Stomach (tissue), 8 donors: ENCODE measurements at regions not wholly inside any gene's neighbourhood (a gene's known extent, or its start where the extent isn't known, plus 50 kb on each side); places are given as distances from the start of the nearest gene placed in this dataset.
"Not testable (repeated sequence)": the region's sequence is repeated elsewhere in the genome, so short reads cannot be mapped to it uniquely, and the experiment has no call there.

Source experiments
- DNase-seq, 2 donors: peaks; one replicate each; pipeline versions ENCODE4 v3.0.0 to v3.0.0-alpha.2; 2013 to 2019
- H3K27ac ChIP-seq, 5 donors: fragments of 200-600 bp in 4 of 5; sonication (generic) in 4 of 5; one replicate each; pipeline ENCODE4 v1.5.1; 2013 to 2019; ENCODE audit warnings: mild to moderate bottlenecking in 1 of 5, moderate library complexity in 1 of 5
- H3K27me3 ChIP-seq, 3 donors: fragments of 200-600 bp; sonication (generic); one replicate each; pipeline ENCODE4 v1.5.1; 2017 to 2019; ENCODE audit warnings: mixed run types in 1 of 3
- H3K36me3 ChIP-seq, 4 donors: fragments of 200-600 bp; sonication (generic); 1 replicate in 3 of 4; 2 replicates in 1 of 4; pipeline ENCODE4 v1.5.1; 2016 to 2019
- H3K4me1 ChIP-seq, 4 donors: fragments of 200-600 bp; sonication (generic); one replicate each; pipeline ENCODE4 v1.5.1; 2016 to 2019
- H3K4me3 ChIP-seq, 4 donors: fragments of 200-600 bp; sonication (generic) in 3 of 4; one replicate each; pipeline ENCODE4 v1.5.1; 2016 to 2019; ENCODE audit warnings: mild to moderate bottlenecking in 1 of 4
- H3K9me3 ChIP-seq, 4 donors: fragments of 200-600 bp; sonication (generic); one replicate each; pipeline ENCODE4 v1.5.1; 2016 to 2019
- CTCF ChIP-seq, 7 experiments: fragments of 450-650 bp in 4 of 7; fragments of 200-600 bp in 3 of 7; sonication (generic) in 3 of 7; IDR thresholded peaks; one replicate each; pipeline ENCODE4 v1.5.1; 2016 to 2019; ENCODE audit warnings: antibody characterized with exemption in 7 of 7, control low read depth in 2 of 7, mild to moderate bottlenecking in 1 of 7
- EP300 ChIP-seq: sonication (generic); formaldehyde crosslinking; IDR thresholded peaks from one replicate; pipeline ENCODE4 v1.6.1; 2017; ENCODE audit warnings: antibody characterized with exemption
- POLR2A ChIP-seq, 4 donors: fragments of 450-650 bp; IDR thresholded peaks; one replicate each; pipeline ENCODE4 v1.6.1; 2016; ENCODE audit warnings: antibody characterized with exemption in 4 of 4, control low read depth in 2 of 4, mild to moderate bottlenecking in 1 of 4, moderate library complexity in 1 of 4
- POLR2AphosphoS5 ChIP-seq, 3 donors: sonication (generic); formaldehyde crosslinking; IDR thresholded peaks; one replicate each; pipeline ENCODE4 v1.6.1; 2016; ENCODE audit warnings: antibody characterized with exemption in 3 of 3
- WGBS, 5 donors: extraction: QIAGEN DNeasy Blood & Tissue Kit in 3 of 5; methylation state at CpG; one replicate each; pipeline versions ENCODE4 v1.1.5 to v1.1.7; 2013 to 2018; 5-methylcytosine and 5-hydroxymethylcytosine counted together
- intact Hi-C: fragments of 100-400 bp; cut with DNase I; formaldehyde crosslinking; loops from one replicate; pipeline ENCODE4 v1.15.1; 2023; ENCODE audit warnings: low total_unique reads
- donor health status: healthy with polysubstance abuse.
- donor health status: Bipolar disorder and iron deficiency.
- donor health status: healthy.

DNA sequence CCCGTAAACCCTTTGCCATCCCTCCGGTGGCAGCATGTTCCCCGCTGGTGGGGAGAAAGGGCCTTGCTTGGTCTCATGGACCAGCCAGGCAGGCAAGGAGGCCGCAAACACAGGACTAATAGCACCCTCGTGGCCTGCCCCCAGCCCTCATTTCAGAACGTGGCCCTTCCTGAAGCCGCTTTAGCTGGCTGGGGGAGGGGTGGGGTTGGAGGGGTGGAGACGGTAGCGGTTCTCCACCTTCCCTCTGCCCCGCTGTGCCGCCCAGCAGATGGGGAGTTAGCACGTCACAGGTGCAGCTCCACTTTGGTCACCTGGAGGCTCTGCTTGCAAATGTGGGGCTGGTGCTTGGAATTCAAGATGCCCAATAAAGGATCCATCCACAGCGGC lies 59.3 kb upstream of the URI1 start:
- DNase-seq: no peak
- H3K4me3 ChIP-seq: no peak overlapping the region
- H3K9me3 ChIP-seq: no peaks in the 10 kb centered on the region
- peaks cover 0 to 72% (median 8%) of the 10 kb centered on the region in 3 donors for H3K27me3 ChIP-seq
- WGBS, 5 donors: 52 to 70% (median 57%) methylated on average over 11 to 13 of the region's 13 CpGs
- intact Hi-C loops: no loop called here
- no peaks in the 10 kb centered on the region for H3K4me1 ChIP-seq
- TF ChIP-seq POLR2AphosphoS5 (IDR thresholded peaks at IDR 0.05) (no peak), EP300 (no peak), CTCF (IDR thresholded peaks at IDR 0.05) (no peak), POLR2A (IDR thresholded peaks at IDR 0.05) (no peak)
- no peaks in the 10 kb centered on the region for H3K36me3 ChIP-seq
- no peak overlapping the region for H3K27ac ChIP-seq

DNA sequence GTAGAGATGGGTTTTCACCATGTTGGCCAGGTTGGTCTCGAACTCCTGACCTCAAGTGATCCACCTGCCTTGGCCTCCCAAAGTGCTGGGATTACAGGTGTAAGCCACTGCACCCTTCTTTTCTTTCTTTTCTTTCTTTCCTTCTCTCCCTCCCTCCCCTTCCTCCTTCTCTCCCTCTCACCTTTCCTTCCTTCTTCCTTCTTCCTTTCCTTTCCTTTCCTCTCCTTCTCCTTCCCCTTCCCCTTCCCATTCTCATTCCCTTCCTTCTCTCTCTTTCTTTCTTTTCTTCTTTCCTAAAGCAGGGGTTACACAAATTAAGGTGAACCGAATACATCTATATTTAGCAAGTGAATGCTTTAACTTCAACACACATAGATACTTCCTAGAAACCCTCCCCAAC lies 58.0 kb upstream of the URI1 start:
- no peaks in the 10 kb centered on the region for H3K36me3 ChIP-seq
- TF ChIP-seq POLR2AphosphoS5 (IDR thresholded peaks at IDR 0.05) (no peak), CTCF (IDR thresholded peaks at IDR 0.05) (no peak), EP300 (no peak)
- DNase-seq: no peak

DNA sequence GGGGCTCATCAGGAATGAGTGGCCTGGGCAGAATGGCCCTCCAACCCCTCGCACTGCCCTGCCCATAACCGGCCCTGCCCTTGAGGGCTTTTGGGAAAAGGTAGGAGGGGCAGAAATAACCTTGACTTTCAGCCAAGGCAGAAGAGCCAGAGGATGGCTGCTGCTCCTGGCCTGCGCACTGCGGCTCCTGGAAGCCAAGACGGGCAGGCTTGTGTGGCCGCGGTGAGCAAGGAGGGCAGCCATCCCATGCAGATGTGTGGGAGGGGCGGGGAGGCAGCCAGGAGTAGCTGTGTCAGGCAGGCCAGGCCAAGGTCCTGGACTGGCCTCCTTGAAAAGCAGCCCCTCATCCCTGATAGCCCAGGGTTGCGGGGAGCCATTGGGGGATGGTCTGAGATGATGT lies 57.6 kb upstream of the URI1 start:
- Histone ChIP-seq H3K27me3 (peaks cover 0 to 54% (median 5%) of the 10 kb centered on the region in 3 donors), H3K9me3 (no peaks in the 10 kb centered on the region), H3K27ac (no peak overlapping the region), H3K4me3 (no peak overlapping the region), H3K4me1 (no peaks in the 10 kb centered on the region), H3K36me3 (no peaks in the 10 kb centered on the region)
- 78 to 88% (median 86%) methylated on average over 4 to 9 of the region's 9 CpGs for WGBS, 5 donors
- intact Hi-C loops: no loop called here
- no peak for DNase-seq
- no peak for TF ChIP-seq EP300
- TF ChIP-seq POLR2AphosphoS5 (IDR thresholded peaks at IDR 0.05): no peak
- no peak for TF ChIP-seq POLR2A (IDR thresholded peaks at IDR 0.05)
- TF ChIP-seq CTCF (IDR thresholded peaks at IDR 0.05): no peak

More for the DNA sequence above, 58.0 kb upstream of the URI1 start:
- H3K4me3 ChIP-seq: no peak overlapping the region
- H3K9me3 ChIP-seq: no peaks in the 10 kb centered on the region
- H3K27ac ChIP-seq: no peak overlapping the region
- no peaks in the 10 kb centered on the region for H3K4me1 ChIP-seq
- H3K27me3 ChIP-seq: peaks cover 0 to 58% (median 8%) of the 10 kb centered on the region in 3 donors
- intact Hi-C loops: no loop called here
- WGBS, 5 donors: 74 to 84% (median 81%) methylated on average over 2 of the region's 2 CpGs

DNA sequence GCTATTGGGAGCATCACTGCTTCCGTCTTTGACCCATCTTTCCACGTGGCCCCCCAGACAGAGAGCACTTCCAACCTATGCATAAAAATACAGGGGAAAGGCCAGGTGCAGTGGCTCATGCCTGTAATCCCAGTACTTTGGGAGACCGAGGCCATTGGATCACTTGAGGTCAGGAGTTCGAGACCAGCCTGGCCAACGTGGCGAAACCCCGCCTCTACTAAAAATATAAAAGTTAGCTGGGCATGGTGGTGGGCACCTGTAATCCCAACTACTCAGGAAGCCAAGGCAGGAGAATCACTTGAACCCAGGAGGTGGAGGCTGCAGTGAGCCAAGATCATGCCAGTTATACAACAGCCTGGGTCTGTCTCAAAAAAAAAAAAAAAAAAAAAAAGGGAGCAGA lies 55.9 kb upstream of the URI1 start:
- H3K36me3 ChIP-seq, H3K4me3 ChIP-seq, intact Hi-C loops, H3K9me3 ChIP-seq, H3K27ac ChIP-seq, H3K4me1 ChIP-seq: not testable (repeated sequence)
- peak in 1 of 2 donors; percentile 3 for DNase-seq
- H3K27me3 ChIP-seq: peaks cover 0 to 38% (median 4%) of the 10 kb centered on the region in 3 donors
- WGBS, 5 donors: 86 to 89% (median 86%) methylated on average over 7 of the region's 7 CpGs

- H3K4me3 ChIP-seq: no peak overlapping the region
Measured at GRCh38 chr19:29886586-29886985, 55.5 kb upstream of the URI1 start.

More at GRCh38 chr19:29886586-29886985, 55.5 kb upstream of the URI1 start:
- WGBS, 5 donors: 56 to 84% (median 75%) methylated on average over 1 to 6 of the region's 6 CpGs
- no peaks in the 10 kb centered on the region for H3K36me3 ChIP-seq
- no peaks in the 10 kb centered on the region for H3K4me1 ChIP-seq
- peak in 1 of 2 donors; percentile 1 for DNase-seq
- intact Hi-C loops: no loop called here
- H3K27me3 ChIP-seq: peaks cover 0 to 33% (median 4%) of the 10 kb centered on the region in 3 donors
- no peak overlapping the region for H3K27ac ChIP-seq
- no peaks in the 10 kb centered on the region for H3K9me3 ChIP-seq
- TF ChIP-seq POLR2A (IDR thresholded peaks at IDR 0.05) (no peak), POLR2AphosphoS5 (IDR thresholded peaks at IDR 0.05) (no peak), EP300 (no peak), CTCF (IDR thresholded peaks at IDR 0.05) (no peak)
